ENCODE measurements at regions not wholly inside any gene's neighbourhood (a gene's known extent, or its start where the extent isn't known, plus 50 kb on each side); places are given as distances from the start of the nearest gene placed in this dataset.
A peak's percentile ranks its signal among the peaks of the same experiment; 100 is the strongest.
"Not testable (repeated sequence)": the region's sequence is repeated elsewhere in the genome, so short reads cannot be mapped to it uniquely, and the experiment has no call there.

GRCh38 chrX:89539150-89539549 lies 382.6 kb upstream of the TGIF2LX start:
- H3K4me3 ChIP-seq (replicated peaks; ENCODE audit: low read depth, low read length): not testable (repeated sequence)

DNA sequence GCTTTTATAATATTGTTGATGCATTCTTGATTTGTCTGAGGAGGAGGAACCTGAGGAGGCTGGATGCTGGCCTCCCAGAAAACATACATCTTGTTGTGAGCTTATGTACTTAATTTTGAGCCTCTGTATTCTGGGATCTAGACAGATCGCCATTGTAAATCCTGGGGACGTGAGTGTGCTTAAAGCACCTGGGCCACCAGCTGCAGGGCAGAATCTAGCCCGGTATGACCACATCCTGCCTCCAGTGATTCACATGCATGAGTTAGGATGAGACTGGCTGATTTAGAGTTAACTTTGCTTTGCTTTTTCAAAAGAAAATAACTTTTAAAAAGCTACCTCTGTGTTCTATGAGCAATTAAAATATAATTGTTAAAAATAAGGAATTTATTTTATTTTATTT lies 364.6 kb upstream of the TGIF2LX start:
- DNase-seq (ENCODE audit: low read depth); H3K4me3 ChIP-seq (replicated peaks; ENCODE audit: low read depth, low read length): not testable (repeated sequence)

More at GRCh38 chrX:89539150-89539549, 382.6 kb upstream of the TGIF2LX start:
- DNase-seq (ENCODE audit: low read depth): not testable (repeated sequence)

- H3K4me3 ChIP-seq (replicated peaks; ENCODE audit: low read depth, low read length); DNase-seq (ENCODE audit: low read depth): not testable (repeated sequence)
These were observed 359.6 kb upstream of the TGIF2LX start for GRCh38 chrX:89562079-89562478.

DNA sequence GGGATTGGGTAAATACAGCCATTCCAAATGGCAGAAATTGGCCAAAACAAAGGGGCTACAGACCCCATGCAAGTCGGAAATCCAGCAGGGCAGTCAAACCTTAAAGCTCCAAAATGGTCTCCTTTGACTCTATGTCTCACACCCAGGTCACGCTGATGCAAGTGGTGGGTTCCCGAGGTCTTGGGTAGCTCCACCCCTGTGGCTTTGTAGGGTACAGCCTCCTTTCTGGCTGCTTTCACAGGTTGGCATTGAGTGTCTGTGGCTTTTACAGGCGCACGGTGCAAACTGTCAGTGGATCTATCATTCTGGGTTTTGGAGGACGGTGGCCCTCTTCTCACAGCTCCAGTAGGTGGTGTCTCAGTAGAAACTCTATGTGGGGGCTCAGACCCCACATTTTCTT lies 358.6 kb upstream of the TGIF2LX start:
- DNase-seq (ENCODE audit: low read depth); H3K4me3 ChIP-seq (replicated peaks; ENCODE audit: low read depth, low read length): not testable (repeated sequence)

GRCh38 chrX:89567787-89568186 lies 353.9 kb upstream of the TGIF2LX start:
- H3K4me3 ChIP-seq (replicated peaks; ENCODE audit: low read depth, low read length); DNase-seq (ENCODE audit: low read depth): not testable (repeated sequence)

GRCh38 chrX:89581868-89582267 lies 339.8 kb upstream of the TGIF2LX start:
- DNase-seq (ENCODE audit: low read depth): not testable (repeated sequence)

GRCh38 chrX:89631858-89632257 lies 289.9 kb upstream of the TGIF2LX start:
- H3K4me3 ChIP-seq (replicated peaks; ENCODE audit: low read depth, low read length); DNase-seq (ENCODE audit: low read depth): not testable (repeated sequence)

More at GRCh38 chrX:89581868-89582267, 339.8 kb upstream of the TGIF2LX start:
- H3K4me3 ChIP-seq (replicated peaks; ENCODE audit: low read depth, low read length): not testable (repeated sequence)

- not testable (repeated sequence) for DNase-seq (ENCODE audit: low read depth); H3K4me3 ChIP-seq (replicated peaks; ENCODE audit: low read depth, low read length)
These were observed 285.8 kb upstream of the TGIF2LX start for GRCh38 chrX:89635887-89636286.

DNA sequence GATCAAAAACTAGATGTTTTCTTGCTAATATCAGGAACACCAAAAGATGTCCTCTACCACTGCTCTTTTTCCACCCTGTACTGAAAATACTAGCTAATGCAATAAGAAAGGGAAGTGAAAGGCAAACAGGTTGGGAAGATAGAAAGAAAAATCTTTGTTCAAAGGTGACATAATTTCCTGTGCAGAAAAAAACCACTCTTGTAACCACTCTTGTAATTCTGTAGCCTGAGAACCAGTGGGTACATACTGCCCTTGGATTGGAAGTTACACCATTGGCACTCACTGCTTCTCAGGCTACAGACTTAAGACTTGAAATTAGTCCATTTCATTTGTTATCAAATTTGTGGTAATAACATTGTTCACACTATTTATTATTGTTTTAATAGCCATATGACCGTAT lies 263.0 kb upstream of the TGIF2LX start:
- not testable (repeated sequence) for DNase-seq (ENCODE audit: low read depth); H3K4me3 ChIP-seq (replicated peaks; ENCODE audit: low read depth, low read length)

- DNase-seq (ENCODE audit: low read depth); H3K4me3 ChIP-seq (replicated peaks; ENCODE audit: low read depth, low read length): not testable (repeated sequence)
These were observed 215.2 kb upstream of the TGIF2LX start for GRCh38 chrX:89706481-89706880.

DNA sequence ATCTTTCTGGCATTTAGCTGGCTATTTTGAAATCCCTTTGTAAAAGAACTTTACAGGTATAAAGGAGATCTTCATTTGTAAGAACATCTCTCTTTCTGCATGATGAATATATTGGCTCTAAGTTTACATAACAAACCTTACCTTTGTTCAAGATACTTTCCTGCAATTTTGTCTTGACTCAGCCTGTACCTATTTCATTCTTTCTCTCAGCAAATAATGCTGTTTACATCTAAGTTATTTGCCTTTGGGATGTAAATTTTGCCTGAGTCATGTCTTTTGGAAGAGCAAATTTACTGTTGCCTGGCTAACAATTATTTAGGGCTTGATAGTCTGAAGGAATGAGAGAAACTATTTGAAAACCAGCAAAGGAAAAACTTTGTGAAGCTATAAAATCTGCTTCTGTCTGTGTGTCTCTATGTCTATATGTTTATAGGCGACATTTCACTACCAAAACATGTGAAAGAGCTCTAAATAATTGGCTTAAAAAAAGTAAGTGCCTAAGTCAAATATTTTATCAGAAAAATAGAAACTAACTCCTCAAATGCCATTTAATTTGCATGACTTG lies 214.3 kb upstream of the TGIF2LX start:
- not testable (repeated sequence) for DNase-seq (ENCODE audit: low read depth); H3K4me3 ChIP-seq (replicated peaks; ENCODE audit: low read depth, low read length)

DNA sequence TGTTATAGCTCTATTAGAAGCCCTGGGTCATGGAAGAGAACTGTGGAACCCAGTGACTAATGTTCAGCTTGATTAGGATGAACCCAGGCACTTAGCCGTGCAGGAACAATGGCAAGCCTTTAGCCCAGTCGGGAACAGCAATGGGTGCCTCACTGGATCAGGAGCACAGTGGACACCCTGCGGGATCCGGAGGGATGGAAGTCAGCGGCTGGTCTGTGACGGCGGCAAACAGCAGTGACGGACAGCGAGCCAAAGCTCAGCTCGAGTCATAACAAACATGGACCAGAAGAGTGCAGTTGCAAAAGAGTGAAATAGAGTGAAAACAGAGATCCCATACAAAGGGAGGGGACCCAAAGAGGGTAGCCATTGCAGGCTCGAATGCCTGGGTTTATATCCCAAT lies 187.3 kb upstream of the TGIF2LX start:
- not testable (repeated sequence) for DNase-seq (ENCODE audit: low read depth); H3K4me3 ChIP-seq (replicated peaks; ENCODE audit: low read depth, low read length)

- not testable (repeated sequence) for DNase-seq (ENCODE audit: low read depth); H3K4me3 ChIP-seq (replicated peaks; ENCODE audit: low read depth, low read length)
These were observed 165.2 kb upstream of the TGIF2LX start for GRCh38 chrX:89756466-89756865.

GRCh38 chrX:89757767-89758166 lies 163.9 kb upstream of the TGIF2LX start:
- TF ChIP-seq, protein P1, sequence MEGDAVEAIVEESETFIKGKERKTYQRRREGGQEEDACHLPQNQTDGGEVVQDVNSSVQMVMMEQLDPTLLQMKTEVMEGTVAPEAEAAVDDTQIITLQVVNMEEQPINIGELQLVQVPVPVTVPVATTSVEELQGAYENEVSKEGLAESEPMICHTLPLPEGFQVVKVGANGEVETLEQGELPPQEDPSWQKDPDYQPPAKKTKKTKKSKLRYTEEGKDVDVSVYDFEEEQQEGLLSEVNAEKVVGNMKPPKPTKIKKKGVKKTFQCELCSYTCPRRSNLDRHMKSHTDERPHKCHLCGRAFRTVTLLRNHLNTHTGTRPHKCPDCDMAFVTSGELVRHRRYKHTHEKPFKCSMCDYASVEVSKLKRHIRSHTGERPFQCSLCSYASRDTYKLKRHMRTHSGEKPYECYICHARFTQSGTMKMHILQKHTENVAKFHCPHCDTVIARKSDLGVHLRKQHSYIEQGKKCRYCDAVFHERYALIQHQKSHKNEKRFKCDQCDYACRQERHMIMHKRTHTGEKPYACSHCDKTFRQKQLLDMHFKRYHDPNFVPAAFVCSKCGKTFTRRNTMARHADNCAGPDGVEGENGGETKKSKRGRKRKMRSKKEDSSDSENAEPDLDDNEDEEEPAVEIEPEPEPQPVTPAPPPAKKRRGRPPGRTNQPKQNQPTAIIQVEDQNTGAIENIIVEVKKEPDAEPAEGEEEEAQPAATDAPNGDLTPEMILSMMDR (IDR thresholded peaks at IDR 0.05; ENCODE audit: low read length, missing control alignments): peak; percentile 33
- DNase-seq (ENCODE audit: low read depth): peak; percentile 6
- not testable (repeated sequence) for H3K4me3 ChIP-seq (replicated peaks; ENCODE audit: low read depth, low read length)

DNA sequence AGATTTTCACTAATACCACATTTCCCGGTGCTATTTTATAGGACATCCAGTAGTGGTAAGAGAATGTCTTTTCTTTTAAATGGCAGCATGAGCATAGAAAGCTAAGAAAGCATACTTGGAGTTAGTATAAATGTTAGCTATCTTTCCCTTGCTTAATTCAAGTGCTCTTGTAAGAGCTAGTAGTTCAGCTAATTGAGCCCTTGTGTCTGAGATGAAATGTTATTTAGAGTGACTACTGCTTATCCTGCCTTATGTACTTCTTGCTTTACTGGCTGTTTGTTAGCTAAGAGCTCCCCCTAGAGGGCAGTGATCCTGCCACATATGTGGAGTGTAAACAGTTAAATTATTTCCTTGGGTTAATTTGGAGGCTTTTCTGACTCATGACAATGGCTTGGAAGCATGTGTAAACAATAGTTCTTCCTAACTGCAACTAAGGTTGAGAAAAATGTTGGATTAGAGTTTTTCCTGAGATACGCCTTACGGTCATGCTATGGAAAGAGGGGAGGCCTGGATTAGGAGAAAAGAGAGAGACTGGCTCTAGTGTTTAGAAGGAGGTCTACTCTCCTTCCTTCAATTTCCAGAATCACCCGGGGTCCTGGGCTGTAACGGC lies 162.5 kb upstream of the TGIF2LX start:
- DNase-seq (ENCODE audit: low read depth); H3K4me3 ChIP-seq (replicated peaks; ENCODE audit: low read depth, low read length): not testable (repeated sequence)

DNA sequence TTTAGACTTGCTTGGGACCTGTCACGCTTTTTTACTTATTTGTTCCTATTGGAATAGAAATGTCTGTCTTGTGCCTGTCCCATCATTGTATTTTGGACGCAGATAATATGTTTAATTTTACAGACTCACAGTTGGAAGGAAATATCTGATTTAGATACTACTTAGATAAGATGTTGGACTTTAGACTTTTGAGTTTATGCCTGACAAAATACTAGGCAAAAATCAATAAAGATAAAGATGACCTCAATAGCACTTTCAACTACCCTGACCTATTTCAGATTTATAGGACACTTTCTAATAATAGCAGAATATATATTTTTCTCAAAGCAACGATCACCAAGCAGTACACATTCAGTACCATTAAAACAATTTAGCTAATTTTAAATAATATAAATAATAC lies 150.1 kb upstream of the TGIF2LX start:
- H3K4me3 ChIP-seq (replicated peaks; ENCODE audit: low read depth, low read length); DNase-seq (ENCODE audit: low read depth): not testable (repeated sequence)

GRCh38 chrX:89811440-89811839 lies 110.3 kb upstream of the TGIF2LX start:
- DNase-seq (ENCODE audit: low read depth); H3K4me3 ChIP-seq (replicated peaks; ENCODE audit: low read depth, low read length): not testable (repeated sequence)

DNA sequence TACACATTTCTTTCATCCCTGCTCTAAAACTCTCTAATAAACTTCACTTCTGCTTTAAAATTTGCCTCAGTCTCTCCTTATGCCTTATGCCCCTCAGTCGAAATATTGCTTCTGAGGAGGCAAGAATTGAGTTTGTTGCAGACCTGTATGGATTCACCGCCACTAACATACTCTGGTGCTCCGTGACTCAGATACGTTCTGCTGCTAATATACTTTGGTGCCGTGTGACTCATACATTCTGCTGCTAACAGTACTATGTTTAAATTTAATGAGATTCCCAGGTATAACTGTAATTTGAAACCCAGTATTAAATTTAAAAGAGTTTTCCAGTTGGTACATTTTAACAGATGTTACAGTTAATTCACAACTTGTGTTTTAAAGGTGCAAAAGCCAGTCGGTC lies 82.0 kb upstream of the TGIF2LX start:
- H3K4me3 ChIP-seq (replicated peaks; ENCODE audit: low read depth, low read length); DNase-seq (ENCODE audit: low read depth): not testable (repeated sequence)

GRCh38 chrX:89871662-89872061 lies 50.0 kb upstream of the TGIF2LX start:
- not testable (repeated sequence) for H3K4me3 ChIP-seq (replicated peaks; ENCODE audit: low read depth, low read length)
- peak; percentile 0 for DNase-seq (ENCODE audit: low read depth)
